ENCODE measurements at regions not wholly inside any gene's neighbourhood (a gene's known extent, or its start where the extent isn't known, plus 50 kb on each side); places are given as distances from the start of the nearest gene placed in this dataset.

DNA sequence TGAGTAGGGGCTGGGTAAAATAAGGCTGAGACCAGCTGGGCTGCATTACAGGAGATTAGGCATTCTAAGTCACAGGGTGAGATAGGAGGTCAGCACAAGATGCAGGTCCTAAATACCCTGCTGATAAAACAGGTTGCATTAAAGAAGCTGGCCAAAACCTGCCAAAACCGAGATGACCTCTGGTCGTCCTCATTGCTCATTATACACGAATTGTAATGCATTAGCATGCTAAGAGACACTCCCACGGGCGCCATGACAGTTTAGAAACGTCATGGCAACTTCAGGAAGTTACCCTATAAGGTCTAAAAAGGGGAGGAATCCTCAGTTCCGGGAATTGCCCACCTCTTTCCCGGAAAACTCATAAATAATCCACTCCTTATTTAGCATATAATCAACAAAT lies 132.2 kb downstream of the ARL4C start:
- TF ChIP-seq POLR2AphosphoS5 (IDR thresholded peaks at IDR 0.05; ENCODE audit: low read depth, low read length) = no peak
- TF ChIP-seq TAF1 (IDR thresholded peaks at IDR 0.05; ENCODE audit: borderline replicate concordance, low read depth, low read length) = no peak
- no peak for TF ChIP-seq POLR2A (IDR thresholded peaks at IDR 0.05; ENCODE audit: low read depth, low read length)
